PC-9 (cell line): ENCODE measurements at regions not wholly inside any gene's neighbourhood (a gene's known extent, or its start where the extent isn't known, plus 50 kb on each side); places are given as distances from the start of the nearest gene placed in this dataset.

Experiments used
- BruUV-seq: library from RNA; stranded (reverse); fragments of 400-500 nt; replicated peaks from 2 replicates; lab custom pipeline; 2021; lab: Mats Ljungman, UMichigan
- CTCF ChIA-PET: fragments of 300-600 bp; sonication (Branson Sonifier 250); formaldehyde crosslinking; loops from one replicate; lab custom pipeline; 2022; ENCODE audit warnings: antibody characterized with exemption; lab: Charles Lee
- POLR2A ChIA-PET: fragments of 300-600 bp; sonication (Branson Sonifier 250); formaldehyde crosslinking; loops from one replicate; lab custom pipeline; 2022; ENCODE audit warnings: antibody characterized with exemption; ENCODE audit not compliant: unreplicated experiment; lab: Charles Lee
- DNase-seq, 2 experiments: peaks; one replicate each; pipeline versions ENCODE4 v3.0.0 to v3.0.0-alpha.2; 2015 to 2022; ENCODE audit warnings: mixed read lengths in 1 of 2
- H2AFZ ChIP-seq: fragments of 200-600 bp; sonication (generic); 2 replicates; pipeline ENCODE4 v1.8.1; 2017; ENCODE audit warnings: antibody characterized with exemption
- H3F3A ChIP-seq: fragments of 200-600 bp; sonication (generic); 2 replicates; pipeline ENCODE4 v1.8.1; 2017; ENCODE audit warnings: antibody characterized with exemption, mild to moderate bottlenecking, low read depth; ENCODE audit not compliant: insufficient read depth
- H3K27ac ChIP-seq: fragments of 200-600 bp; sonication (generic); 2 replicates; pipeline ENCODE4 v1.6.1; 2016; ENCODE audit warnings: mixed run types
- H3K27me3 ChIP-seq: fragments of 200-600 bp; sonication (generic); 2 replicates; pipeline ENCODE4 v1.6.1; 2016; ENCODE audit warnings: low read depth, mixed run types; ENCODE audit not compliant: insufficient read depth
- H3K36me3 ChIP-seq: fragments of 200-600 bp; sonication (generic); 2 replicates; pipeline ENCODE4 v1.6.1; 2016; ENCODE audit warnings: low read depth, mixed run types
- H3K4me1 ChIP-seq: fragments of 200-600 bp; sonication (generic); replicated peaks from 2 replicates; pipeline ENCODE4 v1.6.1; 2016; ENCODE audit warnings: mixed run types; ENCODE audit not compliant: insufficient read depth
- H3K4me2 ChIP-seq: fragments of 200-600 bp; sonication (generic); 2 replicates; pipeline ENCODE4 v1.6.1; 2017; ENCODE audit warnings: mixed run types
- H3K4me3 ChIP-seq: fragments of 200-600 bp; sonication (generic); 2 replicates; pipeline ENCODE4 v1.6.1; 2016; ENCODE audit warnings: mixed run types
- H3K79me2 ChIP-seq: fragments of 200-600 bp; sonication (generic); 2 replicates; pipeline ENCODE4 v1.6.1; 2017; ENCODE audit warnings: low read depth, mixed run types
- H3K9me2 ChIP-seq: fragments of 200-600 bp; sonication (generic); 2 replicates; pipeline ENCODE4 v1.8.1; 2017; ENCODE audit warnings: mild to moderate bottlenecking; ENCODE audit not compliant: insufficient read depth
- H3K9me3 ChIP-seq: fragments of 200-600 bp; sonication (generic); 2 replicates; pipeline ENCODE4 v1.8.1; 2016; ENCODE audit warnings: low read depth; ENCODE audit not compliant: insufficient read depth
- H4K20me1 ChIP-seq: fragments of 200-600 bp; sonication (generic); 2 replicates; pipeline ENCODE4 v1.8.1; 2017; ENCODE audit not compliant: insufficient read depth
- EZH2 ChIP-seq: fragments of 200-600 bp; sonication (generic); IDR thresholded peaks from 2 replicates; pipeline ENCODE4 v1.8.0; 2017; ENCODE audit warnings: antibody characterized with exemption, low read depth
- intact Hi-C: fragments of 100-400 bp; cut with micrococcal nuclease; formaldehyde crosslinking; loops from one replicate; pipeline ENCODE4 v1.10.0; 2022; ENCODE audit not compliant: unreplicated experiment
- TF ChIP-seq, protein P1 (sequence below): fragments of 200-600 bp; sonication (generic); conservative IDR thresholded peaks from 2 replicates; pipeline ENCODE4 v1.6.1; 2017; ENCODE audit warnings: mixed run types, antibody characterized with exemption, mild to moderate bottlenecking, moderate library complexity

DNA sequence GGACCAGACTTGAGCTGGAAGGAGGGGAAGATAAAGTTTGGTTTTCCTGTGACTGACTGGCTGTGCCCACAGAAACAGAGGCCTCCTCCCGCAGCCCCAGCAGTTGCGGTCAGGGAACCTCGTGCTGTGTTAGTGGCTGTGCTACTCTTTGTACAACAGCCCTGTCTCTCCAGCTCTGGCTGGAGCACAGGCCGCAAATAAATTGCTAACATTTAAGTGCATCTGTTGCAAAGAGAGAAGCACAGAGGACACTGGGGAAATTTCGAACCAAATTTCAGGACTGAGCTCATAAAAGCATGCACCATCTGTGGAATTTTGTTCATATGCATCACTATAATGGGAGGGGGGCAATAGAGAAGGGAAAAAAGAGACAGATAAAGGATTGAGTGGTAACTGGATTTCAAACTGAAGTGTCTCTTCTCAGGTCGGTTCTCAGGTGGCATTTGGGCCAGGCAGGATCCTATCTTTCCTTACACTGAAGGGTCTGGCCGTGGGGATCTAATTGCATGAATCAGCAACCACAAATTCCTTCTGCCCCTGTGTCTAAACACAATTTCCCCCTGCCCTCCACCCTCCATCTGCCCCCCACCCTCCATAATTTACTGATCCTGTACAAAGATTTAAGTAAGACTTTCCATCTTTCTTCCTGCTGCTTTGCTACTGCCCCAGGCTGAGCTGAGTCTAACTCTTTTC is 88.9 kb upstream of the ATXN1 start:
- peak; percentile 47 to 58 for DNase-seq
- peak overlapping the region; percentile 85 for H3K4me2 ChIP-seq
- TF ChIP-seq, protein P1, sequence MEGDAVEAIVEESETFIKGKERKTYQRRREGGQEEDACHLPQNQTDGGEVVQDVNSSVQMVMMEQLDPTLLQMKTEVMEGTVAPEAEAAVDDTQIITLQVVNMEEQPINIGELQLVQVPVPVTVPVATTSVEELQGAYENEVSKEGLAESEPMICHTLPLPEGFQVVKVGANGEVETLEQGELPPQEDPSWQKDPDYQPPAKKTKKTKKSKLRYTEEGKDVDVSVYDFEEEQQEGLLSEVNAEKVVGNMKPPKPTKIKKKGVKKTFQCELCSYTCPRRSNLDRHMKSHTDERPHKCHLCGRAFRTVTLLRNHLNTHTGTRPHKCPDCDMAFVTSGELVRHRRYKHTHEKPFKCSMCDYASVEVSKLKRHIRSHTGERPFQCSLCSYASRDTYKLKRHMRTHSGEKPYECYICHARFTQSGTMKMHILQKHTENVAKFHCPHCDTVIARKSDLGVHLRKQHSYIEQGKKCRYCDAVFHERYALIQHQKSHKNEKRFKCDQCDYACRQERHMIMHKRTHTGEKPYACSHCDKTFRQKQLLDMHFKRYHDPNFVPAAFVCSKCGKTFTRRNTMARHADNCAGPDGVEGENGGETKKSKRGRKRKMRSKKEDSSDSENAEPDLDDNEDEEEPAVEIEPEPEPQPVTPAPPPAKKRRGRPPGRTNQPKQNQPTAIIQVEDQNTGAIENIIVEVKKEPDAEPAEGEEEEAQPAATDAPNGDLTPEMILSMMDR: no peak
- no peak for TF ChIP-seq EZH2
- no peaks in the 10 kb centered on the region for H3K27me3 ChIP-seq
- H3K9me3 ChIP-seq: no peaks in the 10 kb centered on the region
- H3F3A ChIP-seq: peaks cover 37% of the 10 kb centered on the region
- H3K4me1 ChIP-seq: peaks cover 60% of the 10 kb centered on the region
- peak overlapping the region; percentile 69 for H2AFZ ChIP-seq
- intact Hi-C loops: loop anchor here (1.0 kb wide), 2 partner anchors 81 to 97 kb away; no protein-coding TSS in a partner anchor
- H3K79me2 ChIP-seq: no peaks in the 10 kb centered on the region
- peak overlapping the region; percentile 43; the same call in 1 of the 2 replicates for H3K4me3 ChIP-seq
- POLR2A ChIA-PET: interaction anchor here (0.6 kb wide), 1 partner anchor 654 kb away, joined by 3 read pairs; no protein-coding TSS in a partner anchor
- BruUV-seq: TSS peak; percentile 99
- CTCF ChIA-PET: interaction anchor here (0.6 to 0.7 kb wide), 2 partner anchors 59 to 115 kb away, joined by 6 to 11 read pairs; no protein-coding TSS in a partner anchor
- no peaks in the 10 kb centered on the region for H3K9me2 ChIP-seq
- H4K20me1 ChIP-seq: no peaks in the 10 kb centered on the region
- no peaks in the 10 kb centered on the region for H3K36me3 ChIP-seq
- peak overlapping the region; percentile 91 for H3K27ac ChIP-seq

DNA sequence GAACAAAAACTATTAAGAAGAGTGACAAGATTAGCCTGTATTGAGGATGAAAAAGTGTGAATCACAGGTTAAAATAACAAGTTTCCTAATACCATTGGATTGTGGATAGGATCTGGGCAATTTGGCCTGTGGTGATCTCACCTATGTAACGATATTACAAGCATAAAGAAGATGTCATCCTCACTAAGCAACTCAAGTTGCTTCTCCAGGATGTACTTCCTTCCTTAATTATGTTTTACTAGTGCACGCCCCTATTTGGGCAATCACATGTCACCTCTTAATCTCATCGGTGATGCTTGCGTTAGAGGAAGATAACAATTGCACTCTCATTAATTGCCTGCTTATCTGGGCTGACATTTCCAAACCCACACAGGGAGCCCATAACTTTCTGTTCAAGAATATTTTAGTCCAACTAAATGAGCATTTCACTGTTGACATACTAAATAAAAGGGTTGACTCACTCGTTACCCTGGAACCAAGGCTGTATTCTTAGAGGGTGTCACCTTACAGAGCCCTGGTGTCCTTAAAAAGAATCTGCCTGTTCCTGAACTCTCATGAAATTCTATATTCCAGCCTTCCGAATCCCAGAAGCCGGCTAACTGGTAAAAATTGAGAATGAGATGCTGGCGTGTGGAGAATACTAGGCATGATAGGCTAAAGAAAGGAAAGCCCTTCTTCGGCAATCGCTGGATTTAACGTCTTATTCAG is 88.2 kb upstream of the ATXN1 start:
- Histone ChIP-seq H3K9me3 (no peaks in the 10 kb centered on the region), H3K9me2 (no peaks in the 10 kb centered on the region), H3K27me3 (no peaks in the 10 kb centered on the region), H3K4me2 (peak overlapping the region; percentile 85), H3K36me3 (no peaks in the 10 kb centered on the region), H3K27ac (peak overlapping the region; percentile 91), H4K20me1 (no peaks in the 10 kb centered on the region), H3K79me2 (no peaks in the 10 kb centered on the region), H3F3A (peaks cover 33% of the 10 kb centered on the region), H3K4me1 (peaks cover 56% of the 10 kb centered on the region), H3K4me3 (peak overlapping the region; percentile 43; the same call in 1 of the 2 replicates), H2AFZ (peak overlapping the region; percentile 69)
- TF ChIP-seq, protein P1: no peak
- TF ChIP-seq EZH2: no peak
- ChIA-PET POLR2A (no interaction called here), CTCF (no interaction called here)
- peak; percentile 48 to 92 for DNase-seq
- no TSS peak for BruUV-seq
- intact Hi-C loops: loop anchor here (1.0 kb wide), 2 partner anchors 80 to 98 kb away; no protein-coding TSS in a partner anchor

DNA sequence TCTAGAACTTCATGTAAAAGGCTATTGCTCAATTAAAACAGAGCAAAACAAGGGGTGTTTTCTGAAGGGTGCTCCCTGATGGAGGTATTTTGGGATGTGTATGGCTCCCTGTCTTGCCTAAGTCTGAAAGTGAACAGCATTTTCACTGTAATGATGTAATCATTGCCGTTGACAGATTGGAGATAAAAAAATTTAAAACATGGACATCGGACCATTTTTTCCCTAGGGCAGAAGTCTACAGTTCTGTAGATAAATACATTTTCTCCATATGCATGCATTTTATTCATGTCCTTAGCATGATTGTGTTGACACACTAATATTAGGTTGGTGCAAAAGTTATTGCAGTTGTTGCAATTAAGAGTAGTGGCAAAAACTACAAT is 85.1 kb upstream of the ATXN1 start:
- Histone ChIP-seq H3K4me1 (peaks cover 43% of the 10 kb centered on the region), H3K9me2 (no peaks in the 10 kb centered on the region), H4K20me1 (no peaks in the 10 kb centered on the region), H2AFZ (no peak overlapping the region), H3K79me2 (no peaks in the 10 kb centered on the region), H3K4me2 (no peak overlapping the region), H3K36me3 (no peaks in the 10 kb centered on the region), H3K27me3 (no peaks in the 10 kb centered on the region), H3K4me3 (no peak overlapping the region), H3K9me3 (peaks cover 5% of the 10 kb centered on the region; the same call in 1 of the 2 replicates), H3K27ac (no peak overlapping the region), H3F3A (peaks cover 33% of the 10 kb centered on the region)
- ChIA-PET CTCF (no interaction called here), POLR2A (no interaction called here)
- BruUV-seq: no TSS peak
- DNase-seq: no peak
- TF ChIP-seq, protein P1: no peak
- no peak for TF ChIP-seq EZH2
- intact Hi-C loops: no loop called here
